Ureter (tissue), 1 donor: ENCODE measurements at regions not wholly inside any gene's neighbourhood (a gene's known extent, or its start where the extent isn't known, plus 50 kb on each side); places are given as distances from the start of the nearest gene placed in this dataset.
"Not testable (repeated sequence)": the region's sequence is repeated elsewhere in the genome, so short reads cannot be mapped to it uniquely, and the experiment has no call there.

Source experiments
- DNase-seq: peaks from one replicate; pipeline ENCODE4 v3.0.0-alpha.2; 2020; ENCODE audit warnings: low spot score
- donor health status: DM: yes; HTN: yes; CAD: no.

DNA sequence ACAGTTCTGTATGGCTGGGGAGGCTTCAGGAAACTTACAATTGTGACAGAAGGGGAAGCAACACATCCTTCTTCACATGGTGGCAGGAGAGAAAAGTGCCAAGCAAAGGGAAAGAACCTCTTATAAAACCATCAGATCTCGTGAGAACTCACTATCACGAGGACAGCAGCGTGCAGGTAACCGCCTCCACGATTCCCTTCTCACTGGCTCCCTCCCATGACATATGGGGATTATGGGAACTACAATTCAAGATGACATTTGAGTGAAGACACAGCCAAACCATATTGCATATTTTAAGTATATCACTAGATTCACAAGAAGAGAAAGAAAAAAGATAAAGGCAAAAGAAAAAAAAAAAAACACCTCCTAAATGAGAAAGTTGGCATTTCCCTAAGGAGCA is 431.9 kb upstream of the RGS17 start:
- no peak for DNase-seq

DNA sequence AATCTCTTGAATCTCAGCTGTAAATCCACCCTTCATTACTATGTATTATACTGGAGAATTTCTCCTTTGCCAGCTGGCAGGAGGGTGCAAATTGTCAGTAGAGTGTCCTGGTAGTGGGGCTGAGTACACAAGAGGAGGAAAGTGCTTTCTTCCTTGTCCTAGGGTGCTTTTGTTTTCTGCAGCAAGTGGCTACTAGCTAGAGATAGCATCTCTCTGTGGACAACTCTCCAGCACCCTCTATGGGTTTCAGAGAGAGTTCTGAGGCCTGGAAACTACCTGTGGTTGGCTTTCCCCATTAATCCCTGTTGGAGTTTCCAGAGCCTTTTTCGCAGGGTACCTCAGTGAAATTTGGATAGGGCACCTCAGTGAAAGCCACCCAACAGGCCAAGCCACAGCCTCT is 422.5 kb upstream of the RGS17 start:
- DNase-seq = no peak

DNA sequence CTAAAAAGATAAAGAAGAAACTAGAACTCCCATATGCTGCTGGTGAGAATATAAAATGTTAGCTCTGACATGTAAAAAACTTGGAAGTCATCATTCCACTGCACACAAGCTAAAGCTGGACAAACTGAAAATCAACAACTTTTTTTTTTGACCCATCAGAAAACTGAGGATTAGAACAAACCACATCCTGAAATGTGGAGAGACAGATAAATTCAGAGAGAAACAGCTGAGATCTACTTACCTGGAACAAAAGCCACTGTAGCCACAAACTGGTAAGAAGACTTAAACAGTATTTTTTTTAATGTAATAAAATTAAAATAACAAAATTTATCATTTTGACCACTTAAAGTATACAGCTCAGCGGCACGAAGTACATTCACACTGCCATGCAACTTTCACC is 408.5 kb upstream of the RGS17 start:
- DNase-seq = no peak

DNA sequence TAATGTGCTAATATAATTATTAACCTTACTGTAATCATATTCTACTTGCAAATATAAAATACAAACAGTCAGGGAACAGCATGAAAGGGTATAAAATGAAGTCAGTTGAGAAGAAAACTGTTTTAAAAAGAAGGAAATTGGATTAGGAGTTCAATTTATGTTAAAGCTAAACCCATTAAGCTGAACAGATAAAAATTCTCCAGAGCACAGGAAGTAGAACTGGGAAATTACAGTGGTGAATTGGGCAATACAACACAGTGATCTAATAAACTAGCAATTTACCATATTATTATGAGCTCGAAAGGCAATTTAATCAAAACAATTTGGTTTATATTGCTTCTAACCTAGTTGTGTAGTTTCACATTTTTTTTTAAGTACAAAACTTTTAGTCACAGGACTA is 407.4 kb upstream of the RGS17 start:
- no peak for DNase-seq

DNA sequence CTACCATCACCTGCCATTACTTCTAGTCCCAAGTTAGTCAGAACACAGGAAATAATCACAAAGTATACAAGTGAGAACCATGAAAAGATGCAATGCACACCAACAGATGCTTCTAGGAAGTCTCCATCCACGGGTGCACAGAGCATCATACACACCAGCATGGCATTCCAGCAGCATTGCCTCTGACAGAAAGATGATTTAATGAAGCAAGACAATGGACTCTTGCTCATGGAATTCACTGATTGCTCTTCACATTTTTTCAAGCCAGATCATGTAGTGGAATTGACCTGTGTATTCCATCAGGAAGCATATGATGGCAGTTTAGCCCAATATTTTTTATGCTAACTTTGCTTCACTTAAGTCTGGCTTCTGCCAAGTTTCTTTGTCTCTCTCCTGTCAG is 406.3 kb upstream of the RGS17 start:
- no peak for DNase-seq

DNA sequence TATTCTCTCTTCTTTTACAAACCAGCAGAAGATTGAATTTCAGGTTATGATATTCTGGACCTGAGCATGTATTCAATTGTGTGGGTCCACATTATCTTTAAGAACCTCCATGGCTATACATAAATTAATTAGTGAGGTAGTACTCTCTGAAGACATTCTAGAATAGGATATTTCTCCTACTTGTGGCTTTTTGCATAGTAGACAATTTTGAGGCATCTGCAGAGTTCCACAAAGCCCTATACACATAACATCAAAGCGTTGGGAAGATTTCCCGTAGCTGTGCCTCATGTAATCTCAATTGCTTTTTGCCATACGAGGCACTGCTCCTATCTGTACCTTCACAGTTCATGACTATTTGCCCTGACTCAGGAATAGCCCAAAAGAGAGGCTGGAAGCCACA is 395.4 kb upstream of the RGS17 start:
- DNase-seq = no peak

DNA sequence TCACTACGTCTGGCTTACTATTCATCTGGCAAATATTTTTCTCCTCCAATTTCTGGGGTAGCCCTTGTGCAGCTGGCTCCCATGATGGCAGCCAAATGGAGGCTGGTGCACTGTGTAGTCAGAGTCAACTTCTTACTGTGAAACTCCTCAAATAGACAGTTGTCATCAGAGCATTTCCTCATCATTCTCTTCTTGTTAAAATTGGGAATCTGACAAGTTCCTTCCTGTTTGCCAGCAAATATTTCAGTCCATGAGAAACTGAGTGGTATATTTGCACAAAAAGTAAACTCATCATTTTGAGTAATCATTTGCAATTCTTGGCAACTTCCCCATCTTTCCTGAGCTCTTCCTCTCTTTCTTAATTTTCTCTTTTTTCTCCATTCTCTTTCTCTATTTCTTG is 394.9 kb upstream of the RGS17 start:
- DNase-seq = no peak

DNA sequence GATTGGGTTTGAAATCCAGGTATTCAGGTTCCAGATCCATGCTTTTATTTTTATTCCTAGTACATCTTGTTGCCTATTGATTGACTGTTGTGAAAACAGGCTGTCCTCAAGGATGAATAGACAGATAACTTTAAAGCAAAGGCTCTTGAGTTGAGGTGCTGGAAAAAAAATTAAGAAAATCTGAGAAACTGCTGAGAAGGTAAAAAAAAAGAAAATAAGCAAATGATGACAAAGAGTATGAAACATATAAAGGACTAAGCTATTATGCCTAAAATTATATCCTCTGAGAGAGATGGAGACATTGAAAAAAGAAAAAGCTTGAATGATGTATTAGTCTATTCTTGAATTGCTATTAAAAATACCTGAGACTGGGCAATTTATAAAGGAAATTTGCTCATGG is 392.3 kb upstream of the RGS17 start:
- no peak for DNase-seq

DNA sequence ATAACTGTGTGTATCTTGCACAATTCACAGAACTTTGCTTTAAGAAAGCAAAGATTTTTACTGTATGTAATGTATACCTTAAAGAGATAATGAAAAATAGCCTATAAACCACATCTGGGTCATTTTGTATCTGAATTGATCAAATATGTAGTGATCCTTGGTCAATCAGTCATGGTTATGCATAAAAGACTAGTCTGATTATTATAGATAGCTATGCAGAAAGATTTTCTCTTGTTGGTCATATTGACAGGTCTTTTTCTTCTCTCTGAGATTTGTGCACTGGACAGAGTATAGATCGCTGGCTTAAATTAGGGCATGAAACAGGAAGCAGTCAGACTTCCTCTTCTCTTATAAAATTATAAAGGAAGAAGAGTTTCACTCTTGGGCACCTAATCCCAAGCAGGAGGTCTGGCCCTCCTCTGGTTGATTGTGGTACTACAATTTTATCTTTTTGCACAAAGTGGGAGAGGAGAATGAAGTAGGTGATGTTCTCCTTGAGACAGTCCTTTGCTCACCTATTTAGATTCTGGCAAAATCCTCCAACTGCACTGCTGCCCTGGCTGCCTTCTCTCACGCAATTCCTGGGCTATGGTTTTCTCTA is 380.9 kb upstream of the RGS17 start:
- DNase-seq = no peak

DNA sequence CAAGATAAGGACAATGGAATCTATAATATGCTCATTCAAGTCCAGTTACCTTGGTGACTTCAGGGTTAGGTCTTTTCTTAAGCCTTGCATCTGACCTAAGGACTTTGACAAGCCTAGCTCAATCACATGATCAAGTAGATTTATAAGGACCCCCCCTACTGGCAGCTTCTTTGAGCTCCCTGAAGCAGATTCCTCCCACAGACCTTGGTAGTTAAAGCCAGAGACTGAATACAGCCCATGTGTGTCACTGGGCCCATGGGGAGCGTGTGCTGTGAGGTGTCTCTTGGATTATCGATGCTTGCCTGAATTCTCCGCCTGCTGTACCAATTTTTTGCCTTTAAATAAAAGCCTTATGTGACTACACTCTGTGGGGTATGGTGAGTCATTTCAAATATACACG is 372.7 kb upstream of the RGS17 start:
- DNase-seq = no peak

DNA sequence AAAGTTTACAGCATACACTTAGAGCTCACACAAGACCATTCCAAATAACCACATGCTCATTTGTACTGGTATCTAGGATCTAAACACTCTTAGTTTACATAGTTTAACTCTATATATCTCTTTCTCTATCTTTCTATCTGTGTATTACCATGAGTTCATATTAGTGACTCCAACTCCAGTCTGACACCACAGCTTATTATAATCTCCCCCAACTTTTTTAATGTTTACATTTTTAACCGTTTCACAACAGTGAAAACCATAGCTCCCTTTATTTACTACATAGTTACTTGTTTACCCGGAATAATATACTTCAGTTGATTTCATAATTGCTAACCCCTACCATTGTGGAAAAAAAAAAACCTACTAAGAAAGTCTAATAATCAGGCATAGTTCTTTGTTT is 362.4 kb upstream of the RGS17 start:
- no peak for DNase-seq

DNA sequence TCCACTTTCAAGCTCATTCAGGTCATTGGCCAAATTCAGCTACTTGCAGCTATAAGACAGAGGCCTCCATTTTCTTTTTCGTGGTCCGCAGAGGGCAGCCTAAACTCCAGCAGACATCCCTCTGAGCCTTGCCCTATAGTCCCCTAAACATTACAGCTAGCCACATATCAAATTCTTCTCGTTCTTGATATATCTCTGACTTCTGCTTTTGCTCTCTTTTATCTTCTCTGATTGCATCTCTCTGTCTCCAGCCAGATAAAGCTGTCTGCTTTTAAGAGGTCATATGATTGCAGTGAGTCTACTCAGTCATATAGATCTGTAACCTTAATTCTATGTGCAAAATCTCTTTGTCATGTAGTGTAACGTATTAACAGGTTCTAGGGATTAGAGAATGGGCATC is 358.4 kb upstream of the RGS17 start:
- no peak for DNase-seq

DNA sequence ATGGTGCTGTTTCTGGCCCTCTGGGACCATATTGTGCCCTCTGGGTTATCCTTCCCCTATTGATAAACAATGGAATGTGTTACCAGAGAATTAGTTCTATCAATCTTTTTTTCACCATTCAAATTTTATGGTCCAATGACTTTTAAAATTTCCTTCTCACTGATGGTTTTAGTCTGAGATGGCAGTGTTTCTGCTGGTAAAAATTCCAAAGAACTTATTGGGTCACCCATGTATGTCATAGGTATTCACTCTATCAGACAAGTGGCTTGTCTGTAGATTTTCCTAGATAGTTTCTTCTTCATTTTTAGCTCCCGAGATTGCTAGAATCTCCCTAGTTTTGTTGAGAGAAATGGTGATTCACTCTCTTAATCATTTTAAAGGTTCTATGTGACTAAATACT is 357.2 kb upstream of the RGS17 start:
- no peak for DNase-seq

DNA sequence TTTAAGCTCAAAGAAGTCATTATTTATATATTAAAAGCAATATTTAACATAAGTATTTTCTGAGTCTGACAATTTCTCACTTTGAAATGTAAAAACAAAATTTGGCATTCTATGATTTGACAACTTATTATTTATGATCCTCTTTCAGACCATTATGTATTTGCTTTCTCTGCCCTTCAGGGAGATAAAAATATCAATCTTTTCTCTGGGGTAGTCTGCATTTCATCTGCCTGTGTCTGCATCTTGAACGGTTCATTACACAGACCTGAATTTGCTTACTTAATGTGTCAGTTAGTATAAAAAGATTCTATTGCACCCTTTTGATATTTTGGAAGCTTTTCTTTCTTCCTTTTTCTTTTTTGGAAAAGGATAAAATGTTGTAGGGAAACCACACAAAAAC is 354.0 kb upstream of the RGS17 start:
- no peak for DNase-seq

DNA sequence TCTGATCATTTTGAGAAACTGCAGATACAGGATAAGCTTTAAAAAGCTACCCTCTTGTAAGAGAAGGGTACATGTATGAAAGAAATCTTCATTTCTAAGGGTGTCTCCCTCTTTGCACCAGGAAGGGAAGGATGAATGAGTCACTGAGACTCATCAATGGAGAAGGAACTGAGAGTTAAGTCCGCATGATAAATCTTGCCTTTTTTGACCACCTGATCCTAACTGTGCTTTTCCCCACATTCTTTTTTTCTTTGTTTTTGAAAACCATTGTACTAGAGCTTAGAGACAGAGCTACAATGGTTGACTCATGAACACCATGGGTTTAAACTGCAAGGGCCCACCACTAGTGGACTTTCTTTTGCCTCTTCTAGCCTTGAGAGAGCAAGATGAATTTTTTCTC is 353.0 kb upstream of the RGS17 start:
- DNase-seq = no peak

DNA sequence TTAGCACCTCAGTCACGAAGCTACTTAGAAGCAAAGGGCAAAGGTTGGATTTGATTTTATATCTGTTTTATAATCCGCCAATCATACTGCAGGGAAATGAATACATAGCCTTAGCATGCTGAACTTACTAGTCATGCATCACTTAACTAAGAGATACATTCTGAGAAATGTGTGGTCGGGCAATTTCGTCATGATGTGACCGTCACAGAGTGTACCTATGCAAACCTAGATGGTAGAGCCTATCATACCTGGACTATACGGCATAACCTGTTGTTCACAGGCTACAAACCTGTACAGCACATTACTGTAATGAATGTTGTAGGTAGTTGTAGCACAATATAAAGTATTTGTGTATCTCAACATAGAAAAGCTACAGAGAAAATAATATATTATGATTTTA is 345.2 kb upstream of the RGS17 start:
- DNase-seq = no peak

DNA sequence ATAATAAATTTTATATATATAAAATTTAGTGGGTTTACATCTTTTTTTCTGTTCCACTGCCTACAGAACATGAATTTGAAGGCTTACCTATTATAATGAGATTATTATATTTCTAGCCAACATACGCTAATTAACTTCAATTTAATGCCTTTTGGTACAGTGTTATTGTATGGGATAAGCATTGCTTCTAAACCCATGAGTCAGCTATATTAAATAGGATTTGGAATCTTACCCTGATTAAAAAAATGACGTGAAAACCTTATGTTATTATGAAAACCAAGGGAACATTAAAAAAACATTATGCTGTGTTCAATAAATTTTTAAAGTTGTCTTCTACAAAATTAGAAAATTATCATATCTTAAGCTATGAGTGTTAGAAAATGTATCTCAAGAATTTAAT is 334.0 kb upstream of the RGS17 start:
- DNase-seq = no peak

DNA sequence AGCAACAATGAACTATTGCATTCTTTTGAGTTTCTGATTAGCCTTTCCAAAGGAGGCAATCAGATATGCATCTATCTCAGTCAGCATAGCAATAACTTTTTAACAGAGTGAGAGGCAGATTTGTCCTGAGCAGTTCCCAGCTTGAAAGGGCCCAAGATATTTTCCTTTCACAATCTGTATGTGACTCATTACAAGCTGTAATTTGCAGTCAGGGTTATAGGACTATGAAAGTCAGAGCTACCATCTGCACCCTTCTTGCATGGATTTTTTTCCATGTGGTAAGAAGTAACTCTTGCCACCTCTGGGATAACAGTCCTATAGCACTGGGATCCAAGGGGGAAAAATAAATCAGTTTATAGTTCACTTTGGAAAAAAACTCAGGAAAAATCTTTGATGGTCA is 318.2 kb upstream of the RGS17 start:
- no peak for DNase-seq

DNA sequence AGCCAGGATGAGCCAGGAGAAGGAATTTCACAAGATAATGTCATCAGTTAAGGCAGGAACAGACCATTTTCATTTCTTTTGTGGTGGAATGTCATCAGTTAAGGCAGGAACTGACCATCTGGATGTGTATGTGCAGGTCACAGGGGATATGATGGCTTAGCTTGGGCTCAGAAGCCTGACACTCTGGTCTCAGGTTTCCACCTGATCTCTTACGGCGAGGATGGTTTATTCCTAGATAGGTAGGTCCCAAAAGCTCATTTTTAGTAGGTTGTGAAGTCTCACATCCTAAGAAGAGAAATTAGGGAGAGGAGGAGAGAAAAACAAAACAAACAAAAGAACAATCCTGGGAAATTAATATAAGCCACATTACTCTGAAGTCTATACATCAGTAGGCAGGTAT is 311.7 kb upstream of the RGS17 start:
- DNase-seq = not testable (repeated sequence)

DNA sequence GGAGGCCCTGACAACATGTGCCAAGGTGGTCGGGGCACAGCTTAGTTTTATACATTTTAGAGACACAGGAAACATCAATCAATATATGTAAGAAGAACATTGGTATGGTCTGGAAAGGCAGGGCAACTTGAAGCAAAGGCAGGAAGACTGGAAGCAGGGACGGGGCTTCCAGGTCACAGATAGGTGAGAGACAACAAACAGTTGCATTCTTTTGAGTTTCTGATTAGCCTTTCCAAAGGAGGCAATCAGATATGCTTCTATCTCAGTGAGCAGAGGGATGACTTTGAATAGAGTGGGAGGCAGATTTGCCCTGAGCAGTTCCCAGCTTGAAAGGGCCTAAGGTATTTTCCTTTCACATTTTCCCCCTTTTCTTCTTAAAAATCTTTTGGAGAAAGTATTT is 311.0 kb upstream of the RGS17 start:
- no peak for DNase-seq

DNA sequence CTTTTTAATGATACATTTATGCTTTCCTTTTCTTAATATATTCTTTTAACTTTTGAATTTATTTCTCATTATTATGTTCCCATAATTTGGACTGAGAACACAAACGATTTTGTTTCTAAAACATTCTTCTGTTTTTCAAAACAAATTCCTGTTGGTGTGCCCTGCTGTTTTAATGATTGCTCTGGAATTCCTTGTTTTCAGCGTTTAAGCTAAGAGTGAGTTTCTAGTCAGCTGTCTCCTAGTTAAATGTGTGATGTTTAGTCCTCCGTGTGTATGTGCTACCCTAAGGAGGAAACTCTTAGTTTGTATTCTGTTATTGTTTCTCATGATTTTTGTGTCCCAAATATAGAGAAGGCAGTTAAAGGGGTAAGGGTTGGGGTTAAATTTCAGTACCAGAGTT is 306.1 kb upstream of the RGS17 start:
- DNase-seq = no peak

DNA sequence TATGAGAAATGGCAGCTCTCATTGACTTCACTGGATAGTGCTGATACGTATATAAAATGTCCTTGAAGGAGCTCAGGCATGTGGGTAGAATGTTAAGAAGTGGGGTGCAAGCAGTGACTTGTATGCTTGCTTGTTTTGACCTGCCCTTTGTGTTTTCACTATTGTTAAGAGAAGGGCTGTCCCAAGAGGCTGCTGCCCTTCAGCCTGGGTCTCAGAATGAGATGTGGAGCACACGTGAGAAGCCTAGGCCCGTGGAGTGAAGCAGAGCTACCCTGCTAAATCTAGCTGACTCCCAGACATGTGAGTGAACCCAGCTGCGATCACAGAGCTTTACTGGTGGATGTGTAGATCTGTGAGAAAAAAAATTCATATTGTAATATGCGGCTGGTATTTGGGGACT is 305.3 kb upstream of the RGS17 start:
- DNase-seq = no peak

DNA sequence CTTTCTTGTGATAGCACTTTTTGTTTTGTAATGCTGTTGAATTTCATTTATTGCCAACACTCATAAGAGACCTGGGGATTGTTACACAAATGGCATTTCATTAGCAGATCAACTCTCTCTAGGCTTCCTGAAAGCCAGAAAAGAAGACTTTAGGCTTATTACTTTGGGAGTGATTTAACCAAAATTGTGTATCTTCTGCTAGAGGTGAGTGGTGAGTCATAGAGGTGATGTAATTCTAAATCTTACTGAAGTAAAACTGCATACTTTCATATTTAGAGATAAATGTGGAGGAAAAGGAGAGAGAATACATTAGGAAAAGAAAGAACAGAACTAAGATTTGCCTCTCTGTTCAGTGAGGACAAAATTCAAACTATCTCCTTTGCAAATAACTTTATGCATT is 304.7 kb upstream of the RGS17 start:
- DNase-seq = no peak

DNA sequence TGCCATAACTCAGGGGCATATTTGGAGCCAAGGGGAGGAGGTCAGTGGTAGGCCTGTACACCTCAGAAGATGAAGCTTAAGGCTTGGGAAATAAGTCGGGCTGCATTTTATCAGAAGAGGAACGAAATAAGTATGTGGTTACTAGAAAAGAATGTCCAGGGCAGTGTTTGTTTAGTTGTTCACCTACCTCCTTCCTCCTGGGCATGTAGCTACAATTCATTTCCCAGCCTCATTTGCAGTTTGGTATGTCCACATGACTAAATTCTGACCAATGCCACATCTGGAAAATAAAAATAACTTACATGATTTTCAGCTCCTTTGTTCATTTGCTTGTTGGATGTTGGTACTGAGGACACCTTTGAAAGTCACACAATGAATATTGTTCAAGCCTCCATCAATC is 294.5 kb upstream of the RGS17 start:
- no peak for DNase-seq
